PC-9 (cell line): ENCODE measurements at regions not wholly inside any gene's neighbourhood (a gene's known extent, or its start where the extent isn't known, plus 50 kb on each side); places are given as distances from the start of the nearest gene placed in this dataset.

ENCODE experiments used
- BruUV-seq: library from RNA; stranded (reverse); fragments of 400-500 nt; replicated peaks from 2 replicates; lab custom pipeline; 2021; lab: Mats Ljungman, UMichigan
- CTCF ChIA-PET: fragments of 300-600 bp; sonication (Branson Sonifier 250); formaldehyde crosslinking; loops from one replicate; lab custom pipeline; 2022; ENCODE audit warnings: antibody characterized with exemption; lab: Charles Lee
- POLR2A ChIA-PET: fragments of 300-600 bp; sonication (Branson Sonifier 250); formaldehyde crosslinking; loops from one replicate; lab custom pipeline; 2022; ENCODE audit warnings: antibody characterized with exemption; ENCODE audit not compliant: unreplicated experiment; lab: Charles Lee
- DNase-seq, 2 experiments: peaks; one replicate each; pipeline versions ENCODE4 v3.0.0 to v3.0.0-alpha.2; 2015 to 2022; ENCODE audit warnings: mixed read lengths in 1 of 2
- H2AFZ ChIP-seq: fragments of 200-600 bp; sonication (generic); 2 replicates; pipeline ENCODE4 v1.8.1; 2017; ENCODE audit warnings: antibody characterized with exemption
- H3F3A ChIP-seq: fragments of 200-600 bp; sonication (generic); 2 replicates; pipeline ENCODE4 v1.8.1; 2017; ENCODE audit warnings: antibody characterized with exemption, mild to moderate bottlenecking, low read depth; ENCODE audit not compliant: insufficient read depth
- H3K27ac ChIP-seq: fragments of 200-600 bp; sonication (generic); 2 replicates; pipeline ENCODE4 v1.6.1; 2016; ENCODE audit warnings: mixed run types
- H3K27me3 ChIP-seq: fragments of 200-600 bp; sonication (generic); 2 replicates; pipeline ENCODE4 v1.6.1; 2016; ENCODE audit warnings: low read depth, mixed run types; ENCODE audit not compliant: insufficient read depth
- H3K36me3 ChIP-seq: fragments of 200-600 bp; sonication (generic); 2 replicates; pipeline ENCODE4 v1.6.1; 2016; ENCODE audit warnings: low read depth, mixed run types
- H3K4me1 ChIP-seq: fragments of 200-600 bp; sonication (generic); replicated peaks from 2 replicates; pipeline ENCODE4 v1.6.1; 2016; ENCODE audit warnings: mixed run types; ENCODE audit not compliant: insufficient read depth
- H3K4me2 ChIP-seq: fragments of 200-600 bp; sonication (generic); 2 replicates; pipeline ENCODE4 v1.6.1; 2017; ENCODE audit warnings: mixed run types
- H3K4me3 ChIP-seq: fragments of 200-600 bp; sonication (generic); 2 replicates; pipeline ENCODE4 v1.6.1; 2016; ENCODE audit warnings: mixed run types
- H3K79me2 ChIP-seq: fragments of 200-600 bp; sonication (generic); 2 replicates; pipeline ENCODE4 v1.6.1; 2017; ENCODE audit warnings: low read depth, mixed run types
- H3K9me2 ChIP-seq: fragments of 200-600 bp; sonication (generic); 2 replicates; pipeline ENCODE4 v1.8.1; 2017; ENCODE audit warnings: mild to moderate bottlenecking; ENCODE audit not compliant: insufficient read depth
- H3K9me3 ChIP-seq: fragments of 200-600 bp; sonication (generic); 2 replicates; pipeline ENCODE4 v1.8.1; 2016; ENCODE audit warnings: low read depth; ENCODE audit not compliant: insufficient read depth
- H4K20me1 ChIP-seq: fragments of 200-600 bp; sonication (generic); 2 replicates; pipeline ENCODE4 v1.8.1; 2017; ENCODE audit not compliant: insufficient read depth
- CTCF ChIP-seq: fragments of 200-600 bp; sonication (generic); conservative IDR thresholded peaks from 2 replicates; pipeline ENCODE4 v1.6.1; 2017; ENCODE audit warnings: mixed run types, antibody characterized with exemption, mild to moderate bottlenecking, moderate library complexity
- EZH2 ChIP-seq: fragments of 200-600 bp; sonication (generic); IDR thresholded peaks from 2 replicates; pipeline ENCODE4 v1.8.0; 2017; ENCODE audit warnings: antibody characterized with exemption, low read depth
- intact Hi-C: fragments of 100-400 bp; cut with micrococcal nuclease; formaldehyde crosslinking; loops from one replicate; pipeline ENCODE4 v1.10.0; 2022; ENCODE audit not compliant: unreplicated experiment

DNA sequence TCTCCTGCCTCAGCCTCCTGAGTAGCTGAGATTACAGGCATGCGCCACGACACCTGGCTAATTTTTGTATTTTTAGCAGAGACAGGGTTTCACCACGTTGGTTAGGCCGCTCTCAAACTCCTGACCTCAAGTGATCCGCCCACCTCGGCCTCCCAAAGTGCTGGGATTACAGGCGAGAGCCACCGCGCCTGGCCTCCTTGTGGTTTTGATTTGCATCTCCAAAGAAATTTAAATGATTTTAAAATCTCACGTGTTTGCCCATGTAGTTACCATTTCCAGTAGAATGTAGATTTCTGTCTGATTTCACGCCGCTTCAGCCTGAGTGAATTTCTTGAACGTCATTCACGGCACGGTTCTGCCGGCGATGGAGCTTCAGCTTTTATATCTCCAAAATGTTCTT lies 55.8 kb downstream of the IGF2 start:
- Histone ChIP-seq H3K4me3 (no peak overlapping the region), H3K36me3 (no peaks in the 10 kb centered on the region), H3K27ac (no peak overlapping the region), H3K9me3 (no peaks in the 10 kb centered on the region), H3K4me1 (0 out of 2 replicates have a peak, but pooled peaks cover 6% of the 10 kb centered on the region), H3K4me2 (no peak overlapping the region), H3F3A (no peaks in the 10 kb centered on the region), H3K27me3 (no peaks in the 10 kb centered on the region), H4K20me1 (no peaks in the 10 kb centered on the region), H2AFZ (no peak overlapping the region), H3K79me2 (no peaks in the 10 kb centered on the region), H3K9me2 (no peaks in the 10 kb centered on the region)
- BruUV-seq, result no TSS peak
- CTCF ChIA-PET, result no interaction called here
- no peak for DNase-seq
- POLR2A ChIA-PET, result no interaction called here
- TF ChIP-seq CTCF, result no peak
- TF ChIP-seq EZH2, result no peak
- intact Hi-C loops, result no loop called here

DNA sequence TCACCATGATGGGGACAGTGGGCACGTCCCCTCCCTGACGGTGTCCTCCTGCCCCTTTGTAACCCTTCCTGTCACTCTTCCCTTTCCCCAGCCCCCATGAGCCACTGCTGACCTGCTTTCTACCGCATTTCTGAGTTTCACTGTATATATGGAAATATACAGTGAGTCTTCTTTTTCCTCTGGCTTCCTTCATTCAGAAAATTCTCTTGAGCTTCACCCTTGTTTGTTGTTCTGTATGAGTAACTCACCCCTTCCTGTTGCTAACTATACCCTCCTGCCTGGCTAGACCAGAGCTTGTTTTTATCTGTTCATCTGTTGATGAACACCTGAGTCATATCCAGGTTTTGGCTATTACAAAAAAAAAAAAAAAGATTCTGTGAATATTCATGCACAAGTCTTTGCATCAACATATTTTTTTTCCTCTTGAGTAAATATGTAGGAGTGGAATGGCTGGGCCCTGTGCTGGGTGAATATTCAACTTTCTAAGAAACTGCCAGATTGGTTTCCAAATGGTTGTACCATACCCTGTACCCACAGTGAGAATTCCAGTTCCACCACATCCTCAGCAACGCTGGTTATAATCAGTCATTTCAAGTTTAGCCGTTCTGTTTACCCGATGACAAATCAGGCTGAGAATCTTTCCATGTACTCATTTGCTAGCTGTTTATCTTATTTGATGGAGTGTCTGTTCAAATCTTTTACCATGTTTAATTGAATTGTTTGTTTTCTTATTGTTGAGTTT lies 62.0 kb downstream of the IGF2 start:
- no peaks in the 10 kb centered on the region for H3K79me2 ChIP-seq
- peak; percentile 37 to 90 for DNase-seq
- peak overlapping the region; percentile 88 for H3K27ac ChIP-seq
- CTCF ChIA-PET, result interaction anchor here (0.6 kb wide), 1 partner anchor 73 kb away, joined by 4 read pairs; no protein-coding TSS in a partner anchor
- H3K27me3 ChIP-seq, result no peaks in the 10 kb centered on the region
- 0 out of 2 replicates have a peak overlapping the region, but pooled peaks have one; percentile 19 for H3K4me3 ChIP-seq
- H3K4me2 ChIP-seq, result peak overlapping the region; percentile 66
- H3K36me3 ChIP-seq, result no peaks in the 10 kb centered on the region
- intact Hi-C loops, result no loop called here
- H2AFZ ChIP-seq, result peak overlapping the region; percentile 52; the same call in 1 of the 2 replicates
- POLR2A ChIA-PET, result interaction anchor here (0.6 to 0.7 kb wide), 5 partner anchors 21 to 229 kb away, joined by 3 to 19 read pairs (median 4); no protein-coding TSS in a partner anchor
- peaks cover 23% of the 10 kb centered on the region; the same call in 1 of the 2 replicates for H3F3A ChIP-seq
- no peaks in the 10 kb centered on the region for H3K9me2 ChIP-seq
- no peaks in the 10 kb centered on the region for H4K20me1 ChIP-seq
- H3K4me1 ChIP-seq, result peaks cover 31% of the 10 kb centered on the region
- no peak for TF ChIP-seq EZH2
- no peak for TF ChIP-seq CTCF
- H3K9me3 ChIP-seq, result no peaks in the 10 kb centered on the region
- no TSS peak for BruUV-seq

DNA sequence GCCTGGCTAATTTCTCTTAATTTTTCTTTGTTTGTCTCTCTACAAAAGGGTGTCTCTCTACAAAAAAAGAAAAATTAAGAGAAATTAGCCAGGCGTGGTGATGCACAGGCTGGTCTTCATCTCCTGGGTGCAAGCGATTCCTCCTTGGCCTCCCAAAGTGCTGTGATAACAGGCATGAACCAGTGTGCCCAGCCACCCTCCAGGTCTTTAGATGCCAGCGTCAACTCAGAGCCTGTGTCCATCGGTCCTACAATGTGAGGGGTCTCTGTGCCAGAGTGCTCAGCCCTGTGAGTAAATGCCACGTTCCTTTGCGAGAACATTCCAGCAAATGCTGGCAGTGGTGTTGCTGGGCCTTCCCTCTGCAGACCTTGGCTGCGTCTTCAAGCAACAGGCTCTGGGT lies 62.7 kb downstream of the IGF2 start:
- H2AFZ ChIP-seq, result peak overlapping the region; percentile 52; the same call in 1 of the 2 replicates
- H3K9me3 ChIP-seq, result no peaks in the 10 kb centered on the region
- TF ChIP-seq EZH2, result no peak
- TF ChIP-seq CTCF, result no peak
- peaks cover 23% of the 10 kb centered on the region; the same call in 1 of the 2 replicates for H3F3A ChIP-seq
- peaks cover 31% of the 10 kb centered on the region for H3K4me1 ChIP-seq
- peak overlapping the region; percentile 88 for H3K27ac ChIP-seq
- H3K27me3 ChIP-seq, result no peaks in the 10 kb centered on the region
- no peaks in the 10 kb centered on the region for H3K9me2 ChIP-seq
- BruUV-seq, result no TSS peak
- ChIA-PET CTCF (no interaction called here), POLR2A (no interaction called here)
- no peak for DNase-seq
- no peak overlapping the region for H3K4me3 ChIP-seq
- intact Hi-C loops, result no loop called here
- no peaks in the 10 kb centered on the region for H3K36me3 ChIP-seq
- peak overlapping the region; percentile 66 for H3K4me2 ChIP-seq
- no peaks in the 10 kb centered on the region for H3K79me2 ChIP-seq
- H4K20me1 ChIP-seq, result no peaks in the 10 kb centered on the region
